ENCODE measurements at regions not wholly inside any gene's neighbourhood (a gene's known extent, or its start where the extent isn't known, plus 50 kb on each side); places are given as distances from the start of the nearest gene placed in this dataset.

GRCh38 chr4:114263233-114263632 is 283.8 kb upstream of the ARSJ start:
- peak; percentile 4 for DNase-seq (ENCODE audit: low read depth)
- no peak overlapping the region for H3K4me3 ChIP-seq (ENCODE audit: control insufficient read depth, low read depth, low read length)
- TF ChIP-seq CTCF (IDR thresholded peaks at IDR 0.05; ENCODE audit: control insufficient read depth, insufficient read depth, low read depth, low read length, missing control alignments): no peak

- DNase-seq (ENCODE audit: low read depth): no peak
- H3K4me3 ChIP-seq (ENCODE audit: control insufficient read depth, low read depth, low read length): no peak overlapping the region
- TF ChIP-seq CTCF (IDR thresholded peaks at IDR 0.05; ENCODE audit: control insufficient read depth, insufficient read depth, low read depth, low read length, missing control alignments): no peak
Measured at GRCh38 chr4:114264452-114264851, 285.0 kb upstream of the ARSJ start.

DNA sequence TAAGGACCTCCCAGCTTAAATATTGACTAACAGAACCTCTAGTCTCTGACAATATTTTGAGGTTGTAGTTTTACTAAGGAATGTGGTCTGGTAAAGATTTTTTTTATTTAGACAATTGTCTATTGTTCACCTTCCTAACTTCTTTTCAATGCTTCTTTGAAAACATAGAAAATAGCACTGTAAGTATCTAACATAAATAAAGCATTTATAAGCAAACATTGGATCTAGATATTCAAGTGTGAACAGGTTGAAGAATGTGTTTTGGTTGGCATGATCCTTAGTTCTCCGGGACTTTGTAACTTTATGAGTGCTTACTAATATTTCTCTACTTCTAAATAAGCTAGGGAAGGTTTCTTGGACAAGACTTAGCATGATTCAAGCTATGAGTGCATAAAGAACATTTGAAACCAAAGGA is 285.4 kb upstream of the ARSJ start:
- TF ChIP-seq CTCF (IDR thresholded peaks at IDR 0.05; ENCODE audit: control insufficient read depth, insufficient read depth, low read depth, low read length, missing control alignments): no peak
- DNase-seq (ENCODE audit: low read depth): peak; percentile 16
- H3K4me3 ChIP-seq (ENCODE audit: control insufficient read depth, low read depth, low read length): no peak overlapping the region

GRCh38 chr4:114265342-114265741 is 285.9 kb upstream of the ARSJ start:
- no peak for TF ChIP-seq CTCF (IDR thresholded peaks at IDR 0.05; ENCODE audit: control insufficient read depth, insufficient read depth, low read depth, low read length, missing control alignments)
- H3K4me3 ChIP-seq (ENCODE audit: control insufficient read depth, low read depth, low read length): no peak overlapping the region
- no peak for DNase-seq (ENCODE audit: low read depth)

DNA sequence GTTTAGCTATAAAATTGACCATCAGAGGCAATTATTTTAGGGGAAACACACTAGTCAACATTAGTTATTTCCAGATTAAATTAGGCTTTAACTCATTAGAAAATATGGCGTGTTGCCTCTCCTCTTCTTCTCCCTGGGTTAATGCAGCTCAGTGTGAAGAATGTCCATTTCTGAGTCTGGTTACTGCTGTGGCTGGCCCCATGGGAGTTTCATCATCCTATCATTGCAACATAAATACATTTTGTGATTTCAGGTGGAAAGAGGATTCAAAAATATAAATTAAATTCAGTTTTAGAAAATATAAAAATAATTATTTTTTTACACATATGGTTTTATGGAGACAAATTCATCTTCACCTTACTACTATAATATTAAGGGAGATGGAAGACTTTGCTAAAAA is 288.5 kb upstream of the ARSJ start:
- H3K4me3 ChIP-seq (ENCODE audit: control insufficient read depth, low read depth, low read length): no peak overlapping the region
- no peak for DNase-seq (ENCODE audit: low read depth)

DNA sequence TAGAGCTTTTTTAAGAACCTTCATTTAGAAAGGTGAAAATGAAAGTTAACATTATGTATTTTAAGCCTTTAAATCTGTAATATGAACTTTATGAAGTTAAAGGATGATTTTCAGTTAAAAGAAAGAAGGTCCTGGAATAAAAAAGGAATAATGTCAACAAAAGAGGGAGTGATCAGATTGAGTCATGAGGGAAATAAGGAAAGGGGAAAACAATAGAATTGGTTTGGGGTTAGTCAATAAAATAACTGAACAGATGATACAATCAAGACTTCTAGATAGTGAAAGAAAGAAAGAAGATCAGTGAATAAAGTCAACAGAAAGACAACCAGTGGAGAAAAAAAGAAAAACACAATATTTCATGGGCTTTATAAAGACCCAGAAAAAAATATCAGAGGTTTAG is 291.6 kb upstream of the ARSJ start:
- no peak for TF ChIP-seq CTCF (IDR thresholded peaks at IDR 0.05; ENCODE audit: control insufficient read depth, insufficient read depth, low read depth, low read length, missing control alignments)
- no peak for DNase-seq (ENCODE audit: low read depth)
- no peak overlapping the region for H3K4me3 ChIP-seq (ENCODE audit: control insufficient read depth, low read depth, low read length)

More for the DNA sequence above, 288.5 kb upstream of the ARSJ start:
- TF ChIP-seq CTCF (IDR thresholded peaks at IDR 0.05; ENCODE audit: control insufficient read depth, insufficient read depth, low read depth, low read length, missing control alignments): no peak

GRCh38 chr4:114272226-114272625 is 292.8 kb upstream of the ARSJ start:
- TF ChIP-seq CTCF (IDR thresholded peaks at IDR 0.05; ENCODE audit: control insufficient read depth, insufficient read depth, low read depth, low read length, missing control alignments): no peak
- DNase-seq (ENCODE audit: low read depth): peak; percentile 90
- H3K4me3 ChIP-seq (ENCODE audit: control insufficient read depth, low read depth, low read length): no peak overlapping the region

Data from AG09309 (cell line).